Heart left ventricle (tissue), 16 donors: ENCODE measurements at regions not wholly inside any gene's neighbourhood (a gene's known extent, or its start where the extent isn't known, plus 50 kb on each side); places are given as distances from the start of the nearest gene placed in this dataset.

Experiments used
- ATAC-seq, 4 donors: fragments of 200-7000 bp; cut with Tn5 transposase; one replicate each; pipeline ENCODE4 v1.9.1; 2020 to 2022; ENCODE audit warnings: moderate library complexity in 4 of 4, mild to moderate bottlenecking in 3 of 4, moderate number of reproducible peaks in 1 of 4
- DNase-seq, 5 donors: peaks; one replicate each; pipeline ENCODE4 v3.0.0-alpha.2; 2020
- H3K27ac ChIP-seq, 12 donors: fragments of 200-600 bp; sonication (generic) in 4 of 12; one replicate each; pipeline versions ENCODE4 v1.5.0 to v1.8.0; 2016 to 2022; ENCODE audit warnings: mild to moderate bottlenecking in 2 of 12
- H3K27me3 ChIP-seq, 9 donors: fragments of 200-600 bp; sonication (generic) in 2 of 9; one replicate each; pipeline versions ENCODE4 v1.5.1 to v1.8.0; 2016 to 2022; ENCODE audit warnings: mild to moderate bottlenecking in 3 of 9
- H3K36me3 ChIP-seq, 9 donors: fragments of 200-600 bp; sonication (generic) in 2 of 9; one replicate each; pipeline versions ENCODE4 v1.5.0 to v1.8.0; 2018 to 2022; ENCODE audit warnings: mild to moderate bottlenecking in 2 of 9
- H3K4me1 ChIP-seq, 12 donors: fragments of 200-600 bp; sonication (generic) in 4 of 12; one replicate each; pipeline versions ENCODE4 v1.5.0 to v1.8.0; 2016 to 2022; ENCODE audit warnings: mild to moderate bottlenecking in 3 of 12
- H3K4me3 ChIP-seq, 12 donors: fragments of 200-600 bp; sonication (generic) in 4 of 12; one replicate each; pipeline versions ENCODE4 v1.5.0 to v1.8.0; 2017 to 2022; ENCODE audit warnings: mild to moderate bottlenecking in 9 of 12, moderate library complexity in 4 of 12
- H3K9me3 ChIP-seq, 12 donors: fragments of 200-600 bp; sonication (generic) in 4 of 12; one replicate each; pipeline versions ENCODE4 v1.5.0 to v1.8.0; 2016 to 2022; ENCODE audit warnings: mild to moderate bottlenecking in 1 of 12
- POLR2A ChIP-seq, 2 donors: fragments of 450-650 bp; IDR thresholded peaks; one replicate each; pipeline ENCODE4 v1.6.1; 2017; ENCODE audit warnings: antibody characterized with exemption in 2 of 2, mild to moderate bottlenecking in 2 of 2, moderate library complexity in 2 of 2
- WGBS, 4 donors: extraction: QIAGEN DNeasy Blood & Tissue Kit in 2 of 4; methylation state at CpG; one replicate each; pipeline versions ENCODE4 v1.1.5 to v1.1.7; 2013 to 2018; 5-methylcytosine and 5-hydroxymethylcytosine counted together
- intact Hi-C, 10 donors: fragments of 100-400 bp; cut with DNase I; formaldehyde crosslinking; loops; one replicate each; pipeline versions ENCODE4 v1.11.1 to v1.14.2; 2022
- TF ChIP-seq, protein P1 (sequence below), 12 donors: fragments of 200-600 bp; sonication (generic) in 4 of 12; IDR thresholded peaks; one replicate each; pipeline versions ENCODE4 v1.5.0 to v1.8.0; 2018 to 2022; ENCODE audit warnings: antibody characterized with exemption in 12 of 12, mild to moderate bottlenecking in 5 of 12
- donor health status: ischemic (EF 13 %, LVEDD 7.1; RV severe dilation, severe dysfunction).
- donor health status: healthy with polysubstance abuse.
- donor health status: DM: no; HTN: yes; CAD: no.
- donor health status: DM: no; HTN: no; CAD: no.
- donor health status: ischemic (EF 25% LVEDD 6.9; RV normal size, moderate dysfunction).
- donor health status: ischemic (EF 25% LVEDD 5.7; RV mildly dilated, moderate dysfunction).
- donor health status: healthy.
- donor health status: DM: yes; HTN: yes; CAD: no.
- donor health status: ischemic (EF 35%, LVEDD 5.7; RV mildly dilated, moderate dysfunction).
- donor health status: nonischemic (EF 11% LVEDD 7.7; RV severe dilation, severe dysfunction).
- donor health status: DM: yes; HTN: yes; CAD: no.
- donor health status: PGD.
- donor health status: ischemic (EF 29% LVEDD 5.4; RV normal size, mild dysfunction).
- donor health status: nonischemic (EF 23%, LVEDD 6.1; RV moderate dilation, normal function).

DNA sequence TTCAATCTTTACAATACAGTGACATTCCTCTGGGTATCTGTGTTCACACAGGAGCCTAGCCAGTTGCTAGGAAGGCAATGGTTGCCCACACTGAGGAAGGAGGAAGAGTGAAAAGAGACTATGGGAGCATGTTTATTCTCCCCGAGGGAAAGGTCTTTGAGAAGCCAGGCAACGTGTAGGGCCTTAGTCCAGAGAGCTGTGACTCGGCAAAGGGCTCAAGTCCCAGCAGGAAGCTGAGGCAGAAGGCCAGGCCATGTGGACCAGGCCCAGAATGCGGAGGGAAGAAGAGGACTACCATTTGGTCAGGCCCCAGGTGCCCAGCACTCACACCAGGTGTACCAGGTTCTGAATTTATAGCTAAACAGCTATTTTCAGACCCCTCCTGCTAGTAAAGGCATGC, 136.6 kb upstream of the DMAC1 start:
- intact Hi-C loops, result no loop called here
- no peak for ATAC-seq
- H3K4me1 ChIP-seq, result peaks cover 0 to 19% (median 0%) of the 10 kb centered on the region in 12 donors
- H3K27ac ChIP-seq, result peak overlapping the region in 1 of 12 donors; percentile 42
- WGBS, 4 donors, result 52 to 70% (median 61%) methylated on average over 4 of the region's 4 CpGs
- H3K27me3 ChIP-seq, result no peaks in the 10 kb centered on the region
- DNase-seq, result peak in 1 of 5 donors; percentile 27
- H3K9me3 ChIP-seq, result peaks cover 0 to 18% (median 8%) of the 10 kb centered on the region in 12 donors
- H3K4me3 ChIP-seq, result no peak overlapping the region
- TF ChIP-seq, protein P1, sequence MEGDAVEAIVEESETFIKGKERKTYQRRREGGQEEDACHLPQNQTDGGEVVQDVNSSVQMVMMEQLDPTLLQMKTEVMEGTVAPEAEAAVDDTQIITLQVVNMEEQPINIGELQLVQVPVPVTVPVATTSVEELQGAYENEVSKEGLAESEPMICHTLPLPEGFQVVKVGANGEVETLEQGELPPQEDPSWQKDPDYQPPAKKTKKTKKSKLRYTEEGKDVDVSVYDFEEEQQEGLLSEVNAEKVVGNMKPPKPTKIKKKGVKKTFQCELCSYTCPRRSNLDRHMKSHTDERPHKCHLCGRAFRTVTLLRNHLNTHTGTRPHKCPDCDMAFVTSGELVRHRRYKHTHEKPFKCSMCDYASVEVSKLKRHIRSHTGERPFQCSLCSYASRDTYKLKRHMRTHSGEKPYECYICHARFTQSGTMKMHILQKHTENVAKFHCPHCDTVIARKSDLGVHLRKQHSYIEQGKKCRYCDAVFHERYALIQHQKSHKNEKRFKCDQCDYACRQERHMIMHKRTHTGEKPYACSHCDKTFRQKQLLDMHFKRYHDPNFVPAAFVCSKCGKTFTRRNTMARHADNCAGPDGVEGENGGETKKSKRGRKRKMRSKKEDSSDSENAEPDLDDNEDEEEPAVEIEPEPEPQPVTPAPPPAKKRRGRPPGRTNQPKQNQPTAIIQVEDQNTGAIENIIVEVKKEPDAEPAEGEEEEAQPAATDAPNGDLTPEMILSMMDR (IDR thresholded peaks at IDR 0.05), result no peak
- TF ChIP-seq POLR2A (IDR thresholded peaks at IDR 0.05), result no peak
- H3K36me3 ChIP-seq, result no peaks in the 10 kb centered on the region

DNA sequence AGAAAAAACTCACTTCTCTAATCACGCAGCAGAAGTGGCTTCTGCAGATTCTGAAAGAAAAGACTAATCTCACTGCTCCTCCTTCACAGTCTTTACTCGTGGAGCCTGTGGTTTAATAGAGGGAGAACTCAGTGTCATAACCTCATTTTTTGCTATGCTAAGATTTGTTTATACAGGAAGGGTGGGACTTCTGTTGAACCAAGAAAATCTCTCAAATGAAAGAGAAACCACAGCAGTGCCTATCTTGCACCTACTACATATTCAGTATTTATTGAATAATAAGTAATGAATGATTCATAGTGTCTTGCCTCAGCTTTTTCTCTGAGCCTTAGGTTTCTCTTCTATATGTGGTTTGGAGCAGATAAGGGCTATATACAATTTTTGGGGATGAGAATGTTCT, 136.1 kb upstream of the DMAC1 start:
- no peaks in the 10 kb centered on the region for H3K36me3 ChIP-seq
- DNase-seq (no peak), ATAC-seq (peak in 2 of 4 donors; percentile 26 to 46)
- H3K9me3 ChIP-seq, result peaks cover 0 to 17% (median 8%) of the 10 kb centered on the region in 12 donors
- peaks cover 0 to 19% (median 0%) of the 10 kb centered on the region in 12 donors for H3K4me1 ChIP-seq
- intact Hi-C loops, result no loop called here
- H3K4me3 ChIP-seq, result peak overlapping the region in 1 of 12 donors; percentile 8
- peak overlapping the region in 2 of 12 donors; percentile 15 to 42 for H3K27ac ChIP-seq
- H3K27me3 ChIP-seq, result no peaks in the 10 kb centered on the region
- no peak for TF ChIP-seq POLR2A (IDR thresholded peaks at IDR 0.05)
- TF ChIP-seq, protein P1 (IDR thresholded peaks at IDR 0.05), result no peak
- 34 to 72% (median 53%) methylated on average over 2 of the region's 2 CpGs for WGBS, 4 donors

- TF ChIP-seq, protein P1 (IDR thresholded peaks at IDR 0.05), result no peak
- TF ChIP-seq POLR2A (IDR thresholded peaks at IDR 0.05), result no peak
- intact Hi-C loops, result no loop called here
- 84 to 89% (median 87%) methylated on average over 4 of the region's 4 CpGs for WGBS, 4 donors
- ATAC-seq, result no peak
- Histone ChIP-seq H3K27ac (no peak overlapping the region), H3K9me3 (no peaks in the 10 kb centered on the region), H3K36me3 (no peaks in the 10 kb centered on the region), H3K27me3 (no peaks in the 10 kb centered on the region), H3K4me3 (no peak overlapping the region), H3K4me1 (peaks cover 0 to 19% (median 0%) of the 10 kb centered on the region in 12 donors)
- DNase-seq, result no peak
Observed at GRCh38 chr9:7932767-7933166, 133.2 kb upstream of the DMAC1 start.

GRCh38 chr9:7930613-7931012, 131.0 kb upstream of the DMAC1 start:
- Histone ChIP-seq H3K4me3 (no peak overlapping the region), H3K4me1 (peaks cover 0 to 8% (median 0%) of the 10 kb centered on the region in 12 donors), H3K27me3 (no peaks in the 10 kb centered on the region), H3K27ac (no peak overlapping the region), H3K36me3 (no peaks in the 10 kb centered on the region), H3K9me3 (no peaks in the 10 kb centered on the region)
- 75 to 84% (median 79%) methylated on average over 2 of the region's 2 CpGs for WGBS, 4 donors
- TF ChIP-seq POLR2A (IDR thresholded peaks at IDR 0.05), result no peak
- TF ChIP-seq, protein P1 (IDR thresholded peaks at IDR 0.05), result no peak
- intact Hi-C loops, result no loop called here
- DNase-seq (no peak), ATAC-seq (no peak)
